Heart left ventricle (tissue), 13 donors: ENCODE measurements at regions not wholly inside any gene's neighbourhood (a gene's known extent, or its start where the extent isn't known, plus 50 kb on each side); places are given as distances from the start of the nearest gene placed in this dataset.

Source experiments
- CTCF ChIP-seq, 12 donors: fragments of 200-600 bp; sonication (generic) in 4 of 12; IDR thresholded peaks; one replicate each; pipeline versions ENCODE4 v1.5.0 to v1.8.0; 2018 to 2022; ENCODE audit warnings: antibody characterized with exemption in 12 of 12, mild to moderate bottlenecking in 5 of 12
- POLR2A ChIP-seq, 2 donors: fragments of 450-650 bp; IDR thresholded peaks; one replicate each; pipeline ENCODE4 v1.6.1; 2017; ENCODE audit warnings: antibody characterized with exemption in 2 of 2, mild to moderate bottlenecking in 2 of 2, moderate library complexity in 2 of 2
- donor health status: ischemic (EF 13 %, LVEDD 7.1; RV severe dilation, severe dysfunction).
- donor health status: DM: no; HTN: yes; CAD: no.
- donor health status: DM: no; HTN: no; CAD: no.
- donor health status: ischemic (EF 25% LVEDD 6.9; RV normal size, moderate dysfunction).
- donor health status: ischemic (EF 25% LVEDD 5.7; RV mildly dilated, moderate dysfunction).
- donor health status: ischemic (EF 35%, LVEDD 5.7; RV mildly dilated, moderate dysfunction).
- donor health status: nonischemic (EF 11% LVEDD 7.7; RV severe dilation, severe dysfunction).
- donor health status: DM: yes; HTN: yes; CAD: no.
- donor health status: PGD.
- donor health status: ischemic (EF 29% LVEDD 5.4; RV normal size, mild dysfunction).
- donor health status: nonischemic (EF 23%, LVEDD 6.1; RV moderate dilation, normal function).

GRCh38 chr13:109403012-109403421, 383.4 kb downstream of the IRS2 start:
- TF ChIP-seq CTCF (IDR thresholded peaks at IDR 0.05), result no peak
- TF ChIP-seq POLR2A (IDR thresholded peaks at IDR 0.05), result no peak
